Duodenal mucosa (tissue), 2 donors: ENCODE measurements at regions not wholly inside any gene's neighbourhood (a gene's known extent, or its start where the extent isn't known, plus 50 kb on each side); places are given as distances from the start of the nearest gene placed in this dataset.
"Not testable (repeated sequence)": the region's sequence is repeated elsewhere in the genome, so short reads cannot be mapped to it uniquely, and the experiment has no call there.

Source experiments
- H3K27ac ChIP-seq: one replicate; pipeline ENCODE4 v1.7.0; 2013; ENCODE audit warnings: low read depth, low read length
- H3K27me3 ChIP-seq, 2 donors: one replicate each; pipeline ENCODE4 v1.7.0; 2013; ENCODE audit warnings: low read length in 2 of 2, control low read depth in 1 of 2; ENCODE audit not compliant: insufficient read depth in 2 of 2, control insufficient read depth in 1 of 2
- H3K36me3 ChIP-seq, 2 donors: one replicate each; pipeline ENCODE4 v1.7.0; 2013; ENCODE audit warnings: low read length in 2 of 2, control low read depth in 1 of 2; ENCODE audit not compliant: insufficient read depth in 2 of 2, control insufficient read depth in 1 of 2
- H3K4me1 ChIP-seq, 2 donors: one replicate each; pipeline ENCODE4 v1.7.0; 2013; ENCODE audit warnings: low read length in 2 of 2, control low read depth in 1 of 2; ENCODE audit not compliant: insufficient read depth in 2 of 2, control insufficient read depth in 1 of 2
- H3K4me3 ChIP-seq, 2 donors: one replicate each; pipeline ENCODE4 v1.7.0; 2013; ENCODE audit warnings: low read length in 2 of 2, low read depth in 1 of 2
- H3K9ac ChIP-seq, 2 donors: one replicate each; pipeline ENCODE4 v1.7.0; 2013; ENCODE audit warnings: low read length in 2 of 2, low read depth in 1 of 2
- H3K9me3 ChIP-seq, 2 donors: one replicate each; pipeline ENCODE4 v1.7.0; 2013; ENCODE audit warnings: low read length in 2 of 2, control low read depth in 1 of 2; ENCODE audit not compliant: control insufficient read depth in 1 of 2

DNA sequence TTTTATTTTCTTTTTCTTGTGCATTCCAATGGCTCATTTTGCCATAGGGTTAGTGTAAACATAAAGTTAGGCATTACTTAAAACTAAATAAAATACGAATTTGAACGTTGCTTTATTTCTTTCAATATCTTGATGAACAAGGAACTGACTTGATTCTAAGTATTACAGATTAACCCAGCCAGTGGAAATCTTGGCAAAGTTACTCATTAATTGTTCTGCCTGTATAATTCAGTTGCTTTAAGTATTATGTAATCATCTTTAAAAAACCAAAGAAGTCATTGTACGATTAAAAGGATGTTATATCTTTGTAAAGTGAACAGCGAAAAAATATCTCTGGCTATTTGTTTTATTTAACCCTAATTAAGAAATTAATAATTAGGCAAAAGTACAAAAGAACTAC lies 737.9 kb upstream of the BCHE start:
- H3K9ac ChIP-seq, result no peak overlapping the region
- H3K27ac ChIP-seq, result no peak overlapping the region
- H3K4me1 ChIP-seq, result no peaks in the 10 kb centered on the region
- H3K27me3 ChIP-seq, result no peaks in the 10 kb centered on the region
- H3K9me3 ChIP-seq, result no peaks in the 10 kb centered on the region
- no peak overlapping the region for H3K4me3 ChIP-seq
- H3K36me3 ChIP-seq, result no peaks in the 10 kb centered on the region

DNA sequence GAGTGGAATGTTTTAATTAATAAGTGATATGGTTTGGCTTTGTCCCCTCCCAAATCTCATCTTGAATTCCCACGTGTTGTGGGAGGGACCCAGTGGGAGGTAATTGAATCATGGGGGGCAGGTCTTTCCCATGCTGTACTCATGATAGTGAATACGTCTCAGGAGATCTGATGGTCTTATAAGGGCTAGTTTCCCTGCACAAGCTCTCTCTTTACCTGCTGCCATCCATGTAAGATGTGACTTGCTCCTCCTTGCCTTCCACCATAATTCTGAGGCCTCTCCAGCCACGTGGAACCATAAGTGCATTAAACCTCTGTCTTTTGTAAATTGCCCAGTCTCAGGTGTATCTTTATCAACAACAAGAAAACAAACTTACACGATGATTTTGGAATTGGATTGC lies 734.5 kb upstream of the BCHE start:
- not testable (repeated sequence) for H3K9ac ChIP-seq, H3K36me3 ChIP-seq, H3K4me3 ChIP-seq, H3K27ac ChIP-seq, H3K4me1 ChIP-seq, H3K9me3 ChIP-seq, H3K27me3 ChIP-seq

DNA sequence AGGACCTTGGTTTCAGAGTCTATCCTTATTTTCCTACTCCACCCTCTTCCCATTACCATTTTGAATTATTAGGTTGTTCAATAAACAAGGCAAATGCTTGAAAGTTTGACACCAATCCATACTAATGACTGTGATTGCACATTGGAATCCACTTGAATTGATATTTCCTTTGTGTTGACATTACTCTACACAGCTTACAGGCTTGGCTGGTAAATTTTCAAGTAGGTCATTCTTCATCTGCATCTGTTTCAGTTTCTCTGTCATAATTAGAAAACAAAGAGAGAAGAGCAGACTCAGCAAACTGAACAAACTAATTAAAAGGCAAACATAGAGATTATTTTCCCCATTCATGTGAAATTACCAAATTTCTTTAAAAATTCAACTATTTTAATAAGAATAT lies 732.9 kb upstream of the BCHE start:
- H3K27ac ChIP-seq, result no peak overlapping the region
- H3K4me1 ChIP-seq, result no peaks in the 10 kb centered on the region

GRCh38 chr3:166569589-166569988 lies 732.4 kb upstream of the BCHE start:
- Histone ChIP-seq H3K27me3 (no peaks in the 10 kb centered on the region), H3K4me1 (no peaks in the 10 kb centered on the region), H3K36me3 (no peaks in the 10 kb centered on the region), H3K9me3 (no peaks in the 10 kb centered on the region), H3K27ac (no peak overlapping the region), H3K4me3 (no peak overlapping the region), H3K9ac (no peak overlapping the region)

More for the DNA sequence above, 732.9 kb upstream of the BCHE start:
- H3K27me3 ChIP-seq, result no peaks in the 10 kb centered on the region
- H3K9me3 ChIP-seq, result no peaks in the 10 kb centered on the region
- no peak overlapping the region for H3K9ac ChIP-seq
- no peaks in the 10 kb centered on the region for H3K36me3 ChIP-seq
- H3K4me3 ChIP-seq, result no peak overlapping the region

DNA sequence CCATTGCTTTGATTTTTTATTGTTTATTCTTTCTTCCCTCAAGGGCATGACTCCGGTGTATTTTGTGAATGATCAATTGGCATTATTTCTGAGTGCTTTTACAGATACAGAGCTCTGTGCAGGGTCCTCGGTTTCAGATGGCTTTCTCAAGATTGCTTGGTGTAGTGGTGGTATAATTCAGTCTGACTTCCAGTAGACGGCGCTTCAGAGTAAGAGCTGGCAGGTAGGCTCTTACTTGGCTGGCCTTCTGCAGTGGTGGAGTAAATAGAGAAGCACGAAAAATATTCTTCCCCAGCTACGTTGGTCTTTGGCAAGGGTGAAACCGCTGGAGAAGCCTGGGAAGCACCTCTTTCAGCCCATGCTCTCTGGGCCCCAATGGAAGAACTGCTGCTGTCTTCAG lies 723.0 kb upstream of the BCHE start:
- Histone ChIP-seq H3K4me1 (no peaks in the 10 kb centered on the region), H3K27ac (no peak overlapping the region), H3K36me3 (no peaks in the 10 kb centered on the region), H3K9me3 (no peaks in the 10 kb centered on the region), H3K27me3 (no peaks in the 10 kb centered on the region), H3K4me3 (no peak overlapping the region), H3K9ac (no peak overlapping the region)

- no peaks in the 10 kb centered on the region for H3K36me3 ChIP-seq
- H3K4me1 ChIP-seq, result no peaks in the 10 kb centered on the region
- H3K9me3 ChIP-seq, result no peaks in the 10 kb centered on the region
Measured at GRCh38 chr3:166556955-166557354, 719.7 kb upstream of the BCHE start.

GRCh38 chr3:166554023-166554422 lies 716.8 kb upstream of the BCHE start:
- Histone ChIP-seq H3K4me3 (no peak overlapping the region), H3K27me3 (no peaks in the 10 kb centered on the region), H3K9me3 (no peaks in the 10 kb centered on the region), H3K27ac (no peak overlapping the region), H3K9ac (no peak overlapping the region), H3K4me1 (no peaks in the 10 kb centered on the region), H3K36me3 (no peaks in the 10 kb centered on the region)

More at GRCh38 chr3:166556955-166557354, 719.7 kb upstream of the BCHE start:
- Histone ChIP-seq H3K4me3 (no peak overlapping the region), H3K27me3 (no peaks in the 10 kb centered on the region), H3K9ac (no peak overlapping the region), H3K27ac (no peak overlapping the region)

- H3K4me1 ChIP-seq, result no peaks in the 10 kb centered on the region
- H3K4me3 ChIP-seq, result no peak overlapping the region
- no peak overlapping the region for H3K9ac ChIP-seq
- no peaks in the 10 kb centered on the region for H3K36me3 ChIP-seq
- no peak overlapping the region for H3K27ac ChIP-seq
- peaks cover 11 to 14% of the 10 kb centered on the region in 2 donors for H3K9me3 ChIP-seq
- no peaks in the 10 kb centered on the region for H3K27me3 ChIP-seq
Measured at GRCh38 chr3:166533740-166534139, 696.5 kb upstream of the BCHE start.

GRCh38 chr3:166531730-166532129 lies 694.5 kb upstream of the BCHE start:
- Histone ChIP-seq H3K9me3 (peaks cover 11 to 14% of the 10 kb centered on the region in 2 donors), H3K9ac (no peak overlapping the region), H3K4me3 (no peak overlapping the region), H3K27ac (no peak overlapping the region), H3K27me3 (no peaks in the 10 kb centered on the region), H3K4me1 (no peaks in the 10 kb centered on the region), H3K36me3 (no peaks in the 10 kb centered on the region)

- Histone ChIP-seq H3K36me3 (no peaks in the 10 kb centered on the region), H3K9ac (no peak overlapping the region), H3K4me1 (no peaks in the 10 kb centered on the region), H3K27ac (no peak overlapping the region), H3K27me3 (no peaks in the 10 kb centered on the region), H3K4me3 (no peak overlapping the region), H3K9me3 (peaks cover 11% of the 10 kb centered on the region in 2 donors)
Measured at GRCh38 chr3:166527325-166527724, 690.1 kb upstream of the BCHE start.

- H3K36me3 ChIP-seq, result no peaks in the 10 kb centered on the region
- H3K9me3 ChIP-seq, result peaks cover 9% of the 10 kb centered on the region in 2 donors
- H3K4me1 ChIP-seq, result no peaks in the 10 kb centered on the region
- no peak overlapping the region for H3K27ac ChIP-seq
- H3K4me3 ChIP-seq, result no peak overlapping the region
- H3K9ac ChIP-seq, result no peak overlapping the region
- no peaks in the 10 kb centered on the region for H3K27me3 ChIP-seq
Measured at GRCh38 chr3:166526881-166527280, 689.7 kb upstream of the BCHE start.
